ENCODE measurements at regions not wholly inside any gene's neighbourhood (a gene's known extent, or its start where the extent isn't known, plus 50 kb on each side); places are given as distances from the start of the nearest gene placed in this dataset.

DNA sequence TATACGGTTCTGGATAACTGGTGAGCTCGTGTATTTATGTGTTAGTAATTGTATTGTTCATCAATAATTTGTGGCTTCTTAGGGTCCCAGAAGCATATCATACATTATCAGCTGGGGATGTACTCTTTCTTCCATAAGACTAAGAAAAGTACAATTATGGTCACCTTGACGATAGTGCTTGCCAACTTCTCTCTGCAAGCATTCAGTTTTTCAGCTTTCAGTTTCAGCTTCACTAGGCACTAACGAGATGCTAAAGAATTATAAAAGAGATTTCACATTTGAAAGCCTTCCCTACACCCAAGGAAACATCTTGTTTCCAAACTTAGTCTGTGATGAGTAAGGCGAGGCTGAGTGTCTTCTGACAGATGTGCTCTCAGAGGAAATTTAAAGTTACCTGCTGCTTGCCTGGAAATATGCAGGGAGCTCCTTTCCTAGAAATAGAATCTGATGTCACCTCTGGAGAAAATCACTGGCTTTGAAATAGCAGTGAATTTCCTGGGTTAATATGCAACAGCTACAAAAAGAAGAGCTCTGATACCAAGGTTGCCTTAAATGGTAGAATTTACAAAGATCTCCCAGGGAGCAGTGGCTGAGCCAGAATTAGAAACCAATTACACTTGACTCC, 1419.9 kb upstream of the TMEM132C start:
- TF ChIP-seq TEAD4 (IDR thresholded peaks at IDR 0.05) (no peak), TCF12 (IDR thresholded peaks at IDR 0.05; ENCODE audit: low read depth) (no peak), FOXM1 (IDR thresholded peaks at IDR 0.05; ENCODE audit: borderline replicate concordance, low read depth) (no peak), ZBTB7A (IDR thresholded peaks at IDR 0.05; ENCODE audit: low read depth) (no peak), EP300 (IDR thresholded peaks at IDR 0.05; ENCODE audit: borderline replicate concordance) (no peak), CREB1 (IDR thresholded peaks at IDR 0.05; ENCODE audit: low read depth) (no peak), TAF1 (IDR thresholded peaks at IDR 0.05; ENCODE audit: low read depth) (no peak), YY1 (IDR thresholded peaks at IDR 0.05; ENCODE audit: low read depth) (no peak)
- TF ChIP-seq, protein P1, sequence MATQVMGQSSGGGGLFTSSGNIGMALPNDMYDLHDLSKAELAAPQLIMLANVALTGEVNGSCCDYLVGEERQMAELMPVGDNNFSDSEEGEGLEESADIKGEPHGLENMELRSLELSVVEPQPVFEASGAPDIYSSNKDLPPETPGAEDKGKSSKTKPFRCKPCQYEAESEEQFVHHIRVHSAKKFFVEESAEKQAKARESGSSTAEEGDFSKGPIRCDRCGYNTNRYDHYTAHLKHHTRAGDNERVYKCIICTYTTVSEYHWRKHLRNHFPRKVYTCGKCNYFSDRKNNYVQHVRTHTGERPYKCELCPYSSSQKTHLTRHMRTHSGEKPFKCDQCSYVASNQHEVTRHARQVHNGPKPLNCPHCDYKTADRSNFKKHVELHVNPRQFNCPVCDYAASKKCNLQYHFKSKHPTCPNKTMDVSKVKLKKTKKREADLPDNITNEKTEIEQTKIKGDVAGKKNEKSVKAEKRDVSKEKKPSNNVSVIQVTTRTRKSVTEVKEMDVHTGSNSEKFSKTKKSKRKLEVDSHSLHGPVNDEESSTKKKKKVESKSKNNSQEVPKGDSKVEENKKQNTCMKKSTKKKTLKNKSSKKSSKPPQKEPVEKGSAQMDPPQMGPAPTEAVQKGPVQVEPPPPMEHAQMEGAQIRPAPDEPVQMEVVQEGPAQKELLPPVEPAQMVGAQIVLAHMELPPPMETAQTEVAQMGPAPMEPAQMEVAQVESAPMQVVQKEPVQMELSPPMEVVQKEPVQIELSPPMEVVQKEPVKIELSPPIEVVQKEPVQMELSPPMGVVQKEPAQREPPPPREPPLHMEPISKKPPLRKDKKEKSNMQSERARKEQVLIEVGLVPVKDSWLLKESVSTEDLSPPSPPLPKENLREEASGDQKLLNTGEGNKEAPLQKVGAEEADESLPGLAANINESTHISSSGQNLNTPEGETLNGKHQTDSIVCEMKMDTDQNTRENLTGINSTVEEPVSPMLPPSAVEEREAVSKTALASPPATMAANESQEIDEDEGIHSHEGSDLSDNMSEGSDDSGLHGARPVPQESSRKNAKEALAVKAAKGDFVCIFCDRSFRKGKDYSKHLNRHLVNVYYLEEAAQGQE (IDR thresholded peaks at IDR 0.05; ENCODE audit: low read depth): no peak

- no peak for TF ChIP-seq YY1 (IDR thresholded peaks at IDR 0.05; ENCODE audit: low read depth)
- no peak for TF ChIP-seq TAF1 (IDR thresholded peaks at IDR 0.05; ENCODE audit: low read depth)
- no peak for TF ChIP-seq FOXM1 (IDR thresholded peaks at IDR 0.05; ENCODE audit: borderline replicate concordance, low read depth)
- TF ChIP-seq NFIC (IDR thresholded peaks at IDR 0.05): no peak
- no peak for TF ChIP-seq TCF12 (IDR thresholded peaks at IDR 0.05; ENCODE audit: low read depth)
- TF ChIP-seq ZBTB7A (IDR thresholded peaks at IDR 0.05; ENCODE audit: low read depth): no peak
- TF ChIP-seq CEBPB (IDR thresholded peaks at IDR 0.05): no peak
- TF ChIP-seq TEAD4 (IDR thresholded peaks at IDR 0.05): no peak
- TF ChIP-seq EGR1 (IDR thresholded peaks at IDR 0.05): no peak
- no peak for TF ChIP-seq USF1 (IDR thresholded peaks at IDR 0.05)
- TF ChIP-seq RAD21 (IDR thresholded peaks at IDR 0.05; ENCODE audit: low read depth): no peak
- TF ChIP-seq, protein P2, sequence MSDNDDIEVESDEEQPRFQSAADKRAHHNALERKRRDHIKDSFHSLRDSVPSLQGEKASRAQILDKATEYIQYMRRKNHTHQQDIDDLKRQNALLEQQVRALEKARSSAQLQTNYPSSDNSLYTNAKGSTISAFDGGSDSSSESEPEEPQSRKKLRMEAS (IDR thresholded peaks at IDR 0.05): no peak
- TF ChIP-seq EP300 (IDR thresholded peaks at IDR 0.05; ENCODE audit: borderline replicate concordance): no peak
- TF ChIP-seq, protein P1 (IDR thresholded peaks at IDR 0.05; ENCODE audit: low read depth): no peak
- no peak for TF ChIP-seq CREB1 (IDR thresholded peaks at IDR 0.05; ENCODE audit: low read depth)
Observed at GRCh38 chr12:126855768-126856167, 1411.2 kb upstream of the TMEM132C start.

DNA sequence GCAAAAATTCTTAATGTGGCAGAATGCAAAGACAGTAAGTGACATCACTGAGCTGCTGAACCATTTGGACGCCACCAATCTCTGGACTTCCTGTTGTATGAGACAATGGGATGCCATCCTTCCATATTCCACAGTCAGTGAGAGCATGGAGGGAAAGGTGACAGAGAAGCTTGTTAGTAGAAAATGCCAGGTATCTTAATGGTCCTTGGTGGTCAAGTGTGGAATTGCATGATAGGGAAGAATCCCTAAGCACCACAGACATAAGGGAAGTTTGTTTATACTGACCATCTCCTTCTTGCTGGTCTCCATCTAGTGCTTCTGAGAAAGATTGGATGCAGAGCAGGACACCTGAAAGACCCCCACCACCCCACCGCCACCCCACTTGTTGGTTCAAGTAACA, 1410.0 kb upstream of the TMEM132C start:
- TF ChIP-seq USF1 (IDR thresholded peaks at IDR 0.05) (no peak), EGR1 (IDR thresholded peaks at IDR 0.05) (no peak), FOXM1 (IDR thresholded peaks at IDR 0.05; ENCODE audit: borderline replicate concordance, low read depth) (no peak), CEBPB (IDR thresholded peaks at IDR 0.05) (no peak), RAD21 (IDR thresholded peaks at IDR 0.05; ENCODE audit: low read depth) (no peak), NFIC (IDR thresholded peaks at IDR 0.05) (no peak), TAF1 (IDR thresholded peaks at IDR 0.05; ENCODE audit: low read depth) (no peak), YY1 (IDR thresholded peaks at IDR 0.05; ENCODE audit: low read depth) (no peak), ZBTB7A (IDR thresholded peaks at IDR 0.05; ENCODE audit: low read depth) (no peak), EP300 (IDR thresholded peaks at IDR 0.05; ENCODE audit: borderline replicate concordance) (no peak)
- TF ChIP-seq, protein P2 (IDR thresholded peaks at IDR 0.05): no peak
- TF ChIP-seq, protein P1 (IDR thresholded peaks at IDR 0.05; ENCODE audit: low read depth): no peak

DNA sequence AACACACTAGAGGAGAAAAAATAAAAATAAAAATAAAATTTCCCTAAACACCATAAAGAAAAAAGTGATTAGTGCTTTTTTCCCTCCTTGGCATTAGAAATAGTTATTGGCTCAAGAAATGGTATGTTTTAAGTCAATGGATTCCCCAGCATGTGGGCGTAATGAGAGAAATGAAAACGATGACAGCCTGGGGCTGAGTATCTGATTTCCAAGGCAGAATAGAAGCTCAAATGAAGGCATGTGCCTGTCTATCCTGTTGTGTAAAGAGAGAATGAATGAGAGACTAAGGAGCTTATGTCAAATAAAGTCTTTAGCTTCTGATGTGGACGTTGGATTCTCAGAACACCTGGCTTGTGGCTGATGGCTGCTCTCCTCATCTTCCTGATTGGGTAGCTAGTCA, 1408.4 kb upstream of the TMEM132C start:
- TF ChIP-seq NFIC (IDR thresholded peaks at IDR 0.05) (no peak), ZBTB7A (IDR thresholded peaks at IDR 0.05; ENCODE audit: low read depth) (no peak), RAD21 (IDR thresholded peaks at IDR 0.05; ENCODE audit: low read depth) (no peak), CREB1 (IDR thresholded peaks at IDR 0.05; ENCODE audit: low read depth) (no peak), CEBPB (IDR thresholded peaks at IDR 0.05) (no peak), FOXM1 (IDR thresholded peaks at IDR 0.05; ENCODE audit: borderline replicate concordance, low read depth) (no peak), TEAD4 (IDR thresholded peaks at IDR 0.05) (no peak), EGR1 (IDR thresholded peaks at IDR 0.05) (no peak), TCF12 (IDR thresholded peaks at IDR 0.05; ENCODE audit: low read depth) (no peak), YY1 (IDR thresholded peaks at IDR 0.05; ENCODE audit: low read depth) (no peak), EP300 (IDR thresholded peaks at IDR 0.05; ENCODE audit: borderline replicate concordance) (no peak), TAF1 (IDR thresholded peaks at IDR 0.05; ENCODE audit: low read depth) (no peak), USF1 (IDR thresholded peaks at IDR 0.05) (no peak)
- TF ChIP-seq, protein P1 (IDR thresholded peaks at IDR 0.05; ENCODE audit: low read depth): no peak
- TF ChIP-seq, protein P2 (IDR thresholded peaks at IDR 0.05): no peak
